BJ (cell line): ENCODE measurements at regions not wholly inside any gene's neighbourhood (a gene's known extent, or its start where the extent isn't known, plus 50 kb on each side); places are given as distances from the start of the nearest gene placed in this dataset.

ENCODE experiments used
- CTCF ChIA-PET: fragments of 350-600 bp; formaldehyde crosslinking; extraction: SDS; loops from one replicate; lab custom pipeline; 2021; ENCODE audit warnings: antibody characterized with exemption, inconsistent platforms; lab: Yijun Ruan, JAX
- POLR2A ChIA-PET: fragments of 300-600 bp; sonication (Branson Sonifier 250); formaldehyde crosslinking; extraction: SDS; loops from one replicate; lab custom pipeline; 2021; ENCODE audit warnings: antibody characterized with exemption; lab: Charles Lee
- DNase-seq: peaks from one replicate; pipeline ENCODE4 v3.0.0-alpha.2; 2011; ENCODE audit warnings: low read depth
- H3K27me3 ChIP-seq: 2 replicates; pipeline ENCODE4 v1.6.0; 2011; ENCODE audit warnings: low read length; ENCODE audit not compliant: control insufficient read depth, insufficient read depth
- H3K36me3 ChIP-seq: 2 replicates; pipeline ENCODE4 v1.5.1; 2011; ENCODE audit warnings: low read length; ENCODE audit not compliant: control insufficient read depth, insufficient read depth
- H3K4me3 ChIP-seq: 2 replicates; pipeline ENCODE4 v1.5.1; 2011; ENCODE audit warnings: low read depth, mild to moderate bottlenecking, control low read depth, low read length
- CTCF ChIP-seq: IDR thresholded peaks from 2 replicates; pipeline ENCODE4 v1.5.1; 2011; ENCODE audit warnings: low read depth, mild to moderate bottlenecking, control low read depth, inconsistent platforms, low read length, moderate library complexity; ENCODE audit not compliant: insufficient read depth

GRCh38 chr5:5978501-5979376 is 399.6 kb downstream of the MED10 start:
- DNase-seq: no peak
- Histone ChIP-seq H3K36me3 (no peaks in the 10 kb centered on the region), H3K4me3 (no peak overlapping the region), H3K27me3 (no peaks in the 10 kb centered on the region)
- TF ChIP-seq CTCF: no peak
- ChIA-PET POLR2A (no interaction called here), CTCF (no interaction called here)

GRCh38 chr5:5971203-5971602 is 407.1 kb downstream of the MED10 start:
- no peak for TF ChIP-seq CTCF
- Histone ChIP-seq H3K36me3 (no peaks in the 10 kb centered on the region), H3K27me3 (no peaks in the 10 kb centered on the region), H3K4me3 (no peak overlapping the region)
- CTCF ChIA-PET: no interaction called here
- DNase-seq: no peak
- POLR2A ChIA-PET: no interaction called here

- Histone ChIP-seq H3K36me3 (no peaks in the 10 kb centered on the region), H3K4me3 (no peak overlapping the region), H3K27me3 (no peaks in the 10 kb centered on the region)
- TF ChIP-seq CTCF: no peak
- ChIA-PET POLR2A (no interaction called here), CTCF (no interaction called here)
- DNase-seq: no peak
Measured at GRCh38 chr5:5969942-5970483, 408.3 kb downstream of the MED10 start.

- no peak overlapping the region for H3K4me3 ChIP-seq
- no peak for DNase-seq
- TF ChIP-seq CTCF: no peak
- ChIA-PET POLR2A (no interaction called here), CTCF (no interaction called here)
- no peaks in the 10 kb centered on the region for H3K36me3 ChIP-seq
- no peaks in the 10 kb centered on the region for H3K27me3 ChIP-seq
Measured at GRCh38 chr5:5968981-5969380, 409.4 kb downstream of the MED10 start.

GRCh38 chr5:5967944-5968343 is 410.4 kb downstream of the MED10 start:
- no peaks in the 10 kb centered on the region for H3K27me3 ChIP-seq
- TF ChIP-seq CTCF: no peak
- DNase-seq: no peak
- no peak overlapping the region for H3K4me3 ChIP-seq
- no peaks in the 10 kb centered on the region for H3K36me3 ChIP-seq
- ChIA-PET CTCF (no interaction called here), POLR2A (no interaction called here)
